ENCODE measurements at regions not wholly inside any gene's neighbourhood (a gene's known extent, or its start where the extent isn't known, plus 50 kb on each side); places are given as distances from the start of the nearest gene placed in this dataset.
"Not testable (repeated sequence)": the region's sequence is repeated elsewhere in the genome, so short reads cannot be mapped to it uniquely, and the experiment has no call there.

- no peak overlapping the region for H3K4me3 ChIP-seq (ENCODE audit: low read length)
- no peak for DNase-seq
- ATAC-seq: no peak
- CTCF ChIA-PET: no interaction called here
- H3K27me3 ChIP-seq (ENCODE audit: control insufficient read depth in 2 of 2, insufficient read depth in 2 of 2, low read length in 2 of 2): peaks cover 0 to 3% of the 10 kb centered on the region in 2 donors
- H3K9me3 ChIP-seq (ENCODE audit: control insufficient read depth in 2 of 3, low read length in 3 of 3): no peaks in the 10 kb centered on the region
- no peaks in the 10 kb centered on the region for H3K4me1 ChIP-seq (ENCODE audit: control insufficient read depth in 2 of 2, insufficient read depth in 2 of 2, low read length in 2 of 2)
- no peak overlapping the region for H3K27ac ChIP-seq (ENCODE audit: low read depth, low read length)
- POLR2A ChIA-PET: no interaction called here
- H3K36me3 ChIP-seq (ENCODE audit: control insufficient read depth in 2 of 3, insufficient read depth in 3 of 3, low read length in 3 of 3): no peaks in the 10 kb centered on the region
- Mint-ChIP-seq H3K36me3 (no peaks in the 10 kb centered on the region), H3K27me3 (peaks cover 13 to 27% (median 20%) of the 10 kb centered on the region in 5 donors), H3K9me3 (peaks cover 0 to 3% (median 0%) of the 10 kb centered on the region in 11 donors), H3K4me3 (no peak overlapping the region), H3K27ac (no peak overlapping the region), H3K4me1 (no peaks in the 10 kb centered on the region)
- intact Hi-C loops (cut with micrococcal nuclease): no loop called here
These were observed 94.4 kb upstream of the SIX2 start for GRCh38 chr2:45103351-45104345.

DNA sequence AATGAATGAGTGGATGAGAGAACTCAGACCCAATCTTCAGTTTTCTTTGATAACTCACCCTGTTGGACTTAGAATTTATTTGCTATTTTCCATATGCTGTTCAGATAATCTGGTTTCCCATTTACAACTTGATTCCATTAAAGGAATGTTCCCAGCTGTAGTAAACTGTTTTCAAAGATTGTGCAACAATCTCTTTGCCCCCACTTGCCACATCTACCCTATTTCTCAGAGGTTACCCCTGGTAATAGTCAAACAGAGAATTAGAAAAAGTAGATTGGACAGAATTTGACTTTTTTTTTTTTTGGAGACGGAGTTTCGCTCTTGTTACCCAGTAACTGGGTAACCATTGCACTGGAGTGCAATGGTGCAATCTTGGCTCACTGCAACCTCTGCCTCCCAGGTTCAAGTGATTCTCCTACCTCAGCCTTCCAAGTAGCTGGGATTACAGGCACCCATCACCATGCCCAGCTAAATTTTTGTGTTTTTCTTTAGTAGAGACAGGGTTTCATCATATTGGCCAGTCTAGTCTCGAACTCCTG is 93.4 kb upstream of the SIX2 start:
- ChIA-PET POLR2A (no interaction called here), CTCF (no interaction called here)
- H3K4me1 ChIP-seq (ENCODE audit: control insufficient read depth in 2 of 2, insufficient read depth in 2 of 2, low read length in 2 of 2): no peaks in the 10 kb centered on the region
- H3K36me3 ChIP-seq (ENCODE audit: control insufficient read depth in 2 of 3, insufficient read depth in 3 of 3, low read length in 3 of 3): no peaks in the 10 kb centered on the region
- Mint-ChIP-seq H3K36me3 (no peaks in the 10 kb centered on the region), H3K4me3 (no peak overlapping the region), H3K4me1 (no peaks in the 10 kb centered on the region), H3K9me3 (peaks cover 0 to 3% (median 0%) of the 10 kb centered on the region in 11 donors), H3K27ac (no peak overlapping the region), H3K27me3 (peaks cover 13 to 27% (median 22%) of the 10 kb centered on the region in 5 donors)
- intact Hi-C loops (cut with micrococcal nuclease): no loop called here
- no peak for ATAC-seq
- DNase-seq: no peak
- H3K27me3 ChIP-seq (ENCODE audit: control insufficient read depth in 2 of 2, insufficient read depth in 2 of 2, low read length in 2 of 2): peaks cover 0 to 3% of the 10 kb centered on the region in 2 donors
- H3K4me3 ChIP-seq (ENCODE audit: low read length): no peak overlapping the region
- no peak overlapping the region for H3K27ac ChIP-seq (ENCODE audit: low read depth, low read length)
- no peaks in the 10 kb centered on the region for H3K9me3 ChIP-seq (ENCODE audit: control insufficient read depth in 2 of 3, low read length in 3 of 3)

GRCh38 chr2:45102141-45102540 is 92.9 kb upstream of the SIX2 start:
- H3K27ac Mint-ChIP-seq: no peak overlapping the region
- H3K9me3 Mint-ChIP-seq: peaks cover 0 to 6% (median 0%) of the 10 kb centered on the region in 11 donors
- H3K4me3 ChIP-seq (ENCODE audit: low read length): no peak overlapping the region
- H3K4me1 Mint-ChIP-seq: no peaks in the 10 kb centered on the region
- H3K36me3 Mint-ChIP-seq: no peaks in the 10 kb centered on the region
- no peak overlapping the region for H3K4me3 Mint-ChIP-seq
- H3K27me3 Mint-ChIP-seq: peaks cover 13 to 27% (median 24%) of the 10 kb centered on the region in 5 donors
- H3K4me1 ChIP-seq (ENCODE audit: control insufficient read depth in 2 of 2, insufficient read depth in 2 of 2, low read length in 2 of 2): no peaks in the 10 kb centered on the region
- ATAC-seq (no peak), DNase-seq (no peak)
- H3K27ac ChIP-seq (ENCODE audit: low read depth, low read length): no peak overlapping the region
- peaks cover 0 to 3% of the 10 kb centered on the region in 2 donors for H3K27me3 ChIP-seq (ENCODE audit: control insufficient read depth in 2 of 2, insufficient read depth in 2 of 2, low read length in 2 of 2)
- ChIA-PET CTCF (no interaction called here), POLR2A (no interaction called here)
- no peaks in the 10 kb centered on the region for H3K36me3 ChIP-seq (ENCODE audit: control insufficient read depth in 2 of 3, insufficient read depth in 3 of 3, low read length in 3 of 3)
- intact Hi-C loops (cut with micrococcal nuclease): no loop called here
- H3K9me3 ChIP-seq (ENCODE audit: control insufficient read depth in 2 of 3, low read length in 3 of 3): no peaks in the 10 kb centered on the region

DNA sequence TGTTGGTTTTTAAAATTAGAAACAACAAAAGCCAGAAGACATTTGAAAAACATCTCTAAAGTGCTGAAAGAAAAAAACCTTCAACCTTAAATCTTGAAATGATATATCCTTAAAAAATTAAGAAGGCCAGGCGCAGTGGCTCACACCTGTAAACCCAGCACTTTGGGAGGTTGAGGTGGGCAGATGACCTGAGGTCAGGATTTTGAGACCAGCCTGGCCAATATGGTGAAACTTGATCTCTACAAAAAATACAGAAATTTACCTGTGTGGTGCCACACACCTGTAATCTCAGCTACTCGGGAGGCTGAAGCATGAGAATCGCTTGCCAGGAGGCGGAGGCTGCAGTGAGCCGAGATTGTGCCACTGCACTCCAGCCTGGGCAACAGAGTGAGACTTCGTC is 87.7 kb upstream of the SIX2 start:
- Histone ChIP-seq H3K4me3 (ENCODE audit: low read length) (no peak overlapping the region), H3K4me1 (ENCODE audit: control insufficient read depth in 2 of 2, insufficient read depth in 2 of 2, low read length in 2 of 2) (no peaks in the 10 kb centered on the region), H3K27ac (ENCODE audit: low read depth, low read length) (no peak overlapping the region), H3K9me3 (ENCODE audit: control insufficient read depth in 2 of 3, low read length in 3 of 3) (no peaks in the 10 kb centered on the region), H3K27me3 (ENCODE audit: control insufficient read depth in 2 of 2, insufficient read depth in 2 of 2, low read length in 2 of 2) (no peaks in the 10 kb centered on the region), H3K36me3 (ENCODE audit: control insufficient read depth in 2 of 3, insufficient read depth in 3 of 3, low read length in 3 of 3) (no peaks in the 10 kb centered on the region)
- H3K36me3 Mint-ChIP-seq: no peaks in the 10 kb centered on the region
- no peaks in the 10 kb centered on the region for H3K4me1 Mint-ChIP-seq
- H3K9me3 Mint-ChIP-seq: peaks cover 0 to 11% (median 1%) of the 10 kb centered on the region in 11 donors
- CTCF ChIA-PET: interaction anchor here (0.6 kb wide), 1 partner anchor 378 kb away, joined by 8 read pairs; no protein-coding TSS in a partner anchor
- H3K27me3 Mint-ChIP-seq: peaks cover 22 to 52% (median 26%) of the 10 kb centered on the region in 5 donors
- DNase-seq (no peak), ATAC-seq (no peak)
- POLR2A ChIA-PET: no interaction called here
- H3K27ac Mint-ChIP-seq: no peak overlapping the region
- intact Hi-C loops (cut with micrococcal nuclease): no loop called here
- no peak overlapping the region for H3K4me3 Mint-ChIP-seq

DNA sequence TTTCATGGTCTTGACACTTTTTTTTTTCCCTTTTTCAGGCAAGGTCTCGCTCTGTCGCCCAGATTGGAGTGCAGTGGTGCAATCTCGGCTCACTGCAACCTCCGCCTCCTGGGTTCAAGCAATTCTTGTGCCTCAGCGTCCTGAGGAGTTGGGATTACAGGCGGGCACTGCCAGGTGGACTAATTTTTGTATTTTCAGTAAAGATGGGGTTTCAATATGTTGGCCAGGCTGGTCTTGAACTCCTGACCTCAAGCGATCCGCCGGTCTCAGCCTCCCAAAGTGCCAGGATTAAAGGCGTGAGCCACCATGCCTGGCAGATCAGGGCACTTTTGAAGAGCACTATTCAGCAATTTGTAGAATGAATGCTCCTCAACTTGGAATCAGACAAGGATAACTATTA is 86.8 kb upstream of the SIX2 start:
- H3K27ac Mint-ChIP-seq; CTCF ChIA-PET; intact Hi-C loops (cut with micrococcal nuclease); ATAC-seq; H3K36me3 ChIP-seq (ENCODE audit: control insufficient read depth in 2 of 3, insufficient read depth in 3 of 3, low read length in 3 of 3); H3K4me3 ChIP-seq (ENCODE audit: low read length); H3K4me1 ChIP-seq (ENCODE audit: control insufficient read depth in 2 of 2, insufficient read depth in 2 of 2, low read length in 2 of 2); H3K4me3 Mint-ChIP-seq; H3K9me3 ChIP-seq (ENCODE audit: control insufficient read depth in 2 of 3, low read length in 3 of 3); H3K4me1 Mint-ChIP-seq; DNase-seq; H3K27me3 ChIP-seq (ENCODE audit: control insufficient read depth in 2 of 2, insufficient read depth in 2 of 2, low read length in 2 of 2); H3K27ac ChIP-seq (ENCODE audit: low read depth, low read length); H3K36me3 Mint-ChIP-seq; POLR2A ChIA-PET: not testable (repeated sequence)
- Mint-ChIP-seq H3K27me3 (peaks cover 20 to 49% (median 24%) of the 10 kb centered on the region in 5 donors), H3K9me3 (peaks cover 0 to 15% (median 1%) of the 10 kb centered on the region in 11 donors)

DNA sequence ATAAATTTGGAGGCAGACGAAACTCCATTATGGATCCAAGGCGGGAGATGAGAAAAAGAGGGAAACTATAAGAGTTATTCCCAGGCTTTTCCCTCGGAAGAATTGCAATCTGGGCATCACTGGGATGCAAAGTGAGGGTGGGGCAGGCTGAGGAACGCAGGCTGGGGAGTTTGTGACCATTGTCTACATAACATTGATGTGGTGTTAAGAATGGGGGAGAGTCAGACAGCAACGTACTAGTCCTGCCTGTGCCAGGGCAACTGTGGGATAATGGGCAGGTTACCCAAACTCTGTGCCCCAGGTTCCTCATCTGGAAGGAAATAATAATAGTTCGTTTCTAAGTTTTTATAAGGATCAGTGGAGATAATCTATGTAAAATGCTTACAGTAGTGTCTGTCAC is 84.4 kb upstream of the SIX2 start:
- no peak for ATAC-seq
- intact Hi-C loops (cut with micrococcal nuclease): no loop called here
- H3K36me3 Mint-ChIP-seq: no peaks in the 10 kb centered on the region

More for the DNA sequence above, 84.4 kb upstream of the SIX2 start:
- H3K4me3 ChIP-seq (ENCODE audit: low read length): no peak overlapping the region
- H3K27me3 ChIP-seq (ENCODE audit: control insufficient read depth in 2 of 2, insufficient read depth in 2 of 2, low read length in 2 of 2): no peaks in the 10 kb centered on the region
- POLR2A ChIA-PET: no interaction called here
- Mint-ChIP-seq H3K4me3 (no peak overlapping the region), H3K9me3 (peaks cover 0 to 13% (median 2%) of the 10 kb centered on the region in 11 donors), H3K4me1 (no peaks in the 10 kb centered on the region), H3K27ac (no peak overlapping the region), H3K27me3 (peaks cover 18 to 50% (median 25%) of the 10 kb centered on the region in 5 donors)
- CTCF ChIA-PET: no interaction called here
- H3K36me3 ChIP-seq (ENCODE audit: control insufficient read depth in 2 of 3, insufficient read depth in 3 of 3, low read length in 3 of 3): no peaks in the 10 kb centered on the region
- H3K27ac ChIP-seq (ENCODE audit: low read depth, low read length): no peak overlapping the region
- no peaks in the 10 kb centered on the region for H3K9me3 ChIP-seq (ENCODE audit: control insufficient read depth in 2 of 3, low read length in 3 of 3)
- no peaks in the 10 kb centered on the region for H3K4me1 ChIP-seq (ENCODE audit: control insufficient read depth in 2 of 2, insufficient read depth in 2 of 2, low read length in 2 of 2)
- no peak for DNase-seq
